ENCODE measurements at regions not wholly inside any gene's neighbourhood (a gene's known extent, or its start where the extent isn't known, plus 50 kb on each side); places are given as distances from the start of the nearest gene placed in this dataset.
A peak's percentile ranks its signal among the peaks of the same experiment; 100 is the strongest.

- Histone ChIP-seq H3K9me3 (ENCODE audit: control insufficient read depth, low read length) (no peaks in the 10 kb centered on the region), H3K4me3 (ENCODE audit: low read depth, low read length) (no peak overlapping the region), H2AFZ (no peak overlapping the region), H3K9ac (no peak overlapping the region), H3K27ac (no peak overlapping the region), H3K4me2 (ENCODE audit: low read length) (no peak overlapping the region), H3K4me1 (peaks cover 13% of the 10 kb centered on the region), H3K79me2 (no peaks in the 10 kb centered on the region), H3K27me3 (ENCODE audit: control insufficient read depth, insufficient read depth, low read length) (no peaks in the 10 kb centered on the region), H3K36me3 (ENCODE audit: control insufficient read depth, insufficient read depth, low read length) (no peaks in the 10 kb centered on the region)
- TF ChIP-seq, protein P1, sequence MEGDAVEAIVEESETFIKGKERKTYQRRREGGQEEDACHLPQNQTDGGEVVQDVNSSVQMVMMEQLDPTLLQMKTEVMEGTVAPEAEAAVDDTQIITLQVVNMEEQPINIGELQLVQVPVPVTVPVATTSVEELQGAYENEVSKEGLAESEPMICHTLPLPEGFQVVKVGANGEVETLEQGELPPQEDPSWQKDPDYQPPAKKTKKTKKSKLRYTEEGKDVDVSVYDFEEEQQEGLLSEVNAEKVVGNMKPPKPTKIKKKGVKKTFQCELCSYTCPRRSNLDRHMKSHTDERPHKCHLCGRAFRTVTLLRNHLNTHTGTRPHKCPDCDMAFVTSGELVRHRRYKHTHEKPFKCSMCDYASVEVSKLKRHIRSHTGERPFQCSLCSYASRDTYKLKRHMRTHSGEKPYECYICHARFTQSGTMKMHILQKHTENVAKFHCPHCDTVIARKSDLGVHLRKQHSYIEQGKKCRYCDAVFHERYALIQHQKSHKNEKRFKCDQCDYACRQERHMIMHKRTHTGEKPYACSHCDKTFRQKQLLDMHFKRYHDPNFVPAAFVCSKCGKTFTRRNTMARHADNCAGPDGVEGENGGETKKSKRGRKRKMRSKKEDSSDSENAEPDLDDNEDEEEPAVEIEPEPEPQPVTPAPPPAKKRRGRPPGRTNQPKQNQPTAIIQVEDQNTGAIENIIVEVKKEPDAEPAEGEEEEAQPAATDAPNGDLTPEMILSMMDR (IDR thresholded peaks at IDR 0.05), result no peak
Measured at GRCh38 chr14:31966896-31967668, 110.0 kb upstream of the ARHGAP5 start.

GRCh38 chr14:31967669-31967975 is 109.5 kb upstream of the ARHGAP5 start:
- H3K27ac ChIP-seq, result no peak overlapping the region

GRCh38 chr14:31968107-31968810 is 108.8 kb upstream of the ARHGAP5 start:
- H3K4me2 ChIP-seq (ENCODE audit: low read length), result no peak overlapping the region
- H3K79me2 ChIP-seq, result no peaks in the 10 kb centered on the region
- no peaks in the 10 kb centered on the region for H3K27me3 ChIP-seq (ENCODE audit: control insufficient read depth, insufficient read depth, low read length)
- no peaks in the 10 kb centered on the region for H3K9me3 ChIP-seq (ENCODE audit: control insufficient read depth, low read length)
- H3K4me1 ChIP-seq, result peaks cover 13% of the 10 kb centered on the region
- no peak overlapping the region for H3K4me3 ChIP-seq (ENCODE audit: low read depth, low read length)
- H3K9ac ChIP-seq, result no peak overlapping the region
- H3K36me3 ChIP-seq (ENCODE audit: control insufficient read depth, insufficient read depth, low read length), result no peaks in the 10 kb centered on the region
- no peak overlapping the region for H3K27ac ChIP-seq
- no peak overlapping the region for H2AFZ ChIP-seq
- TF ChIP-seq, protein P1 (IDR thresholded peaks at IDR 0.05), result no peak

More at GRCh38 chr14:31967669-31967975, 109.5 kb upstream of the ARHGAP5 start:
- H3K79me2 ChIP-seq, result no peaks in the 10 kb centered on the region
- no peak overlapping the region for H3K9ac ChIP-seq
- no peaks in the 10 kb centered on the region for H3K9me3 ChIP-seq (ENCODE audit: control insufficient read depth, low read length)
- no peaks in the 10 kb centered on the region for H3K36me3 ChIP-seq (ENCODE audit: control insufficient read depth, insufficient read depth, low read length)
- H3K4me3 ChIP-seq (ENCODE audit: low read depth, low read length), result no peak overlapping the region
- H3K4me2 ChIP-seq (ENCODE audit: low read length), result no peak overlapping the region
- no peaks in the 10 kb centered on the region for H3K27me3 ChIP-seq (ENCODE audit: control insufficient read depth, insufficient read depth, low read length)
- TF ChIP-seq, protein P1 (IDR thresholded peaks at IDR 0.05), result no peak
- H3K4me1 ChIP-seq, result peaks cover 13% of the 10 kb centered on the region
- H2AFZ ChIP-seq, result no peak overlapping the region

DNA sequence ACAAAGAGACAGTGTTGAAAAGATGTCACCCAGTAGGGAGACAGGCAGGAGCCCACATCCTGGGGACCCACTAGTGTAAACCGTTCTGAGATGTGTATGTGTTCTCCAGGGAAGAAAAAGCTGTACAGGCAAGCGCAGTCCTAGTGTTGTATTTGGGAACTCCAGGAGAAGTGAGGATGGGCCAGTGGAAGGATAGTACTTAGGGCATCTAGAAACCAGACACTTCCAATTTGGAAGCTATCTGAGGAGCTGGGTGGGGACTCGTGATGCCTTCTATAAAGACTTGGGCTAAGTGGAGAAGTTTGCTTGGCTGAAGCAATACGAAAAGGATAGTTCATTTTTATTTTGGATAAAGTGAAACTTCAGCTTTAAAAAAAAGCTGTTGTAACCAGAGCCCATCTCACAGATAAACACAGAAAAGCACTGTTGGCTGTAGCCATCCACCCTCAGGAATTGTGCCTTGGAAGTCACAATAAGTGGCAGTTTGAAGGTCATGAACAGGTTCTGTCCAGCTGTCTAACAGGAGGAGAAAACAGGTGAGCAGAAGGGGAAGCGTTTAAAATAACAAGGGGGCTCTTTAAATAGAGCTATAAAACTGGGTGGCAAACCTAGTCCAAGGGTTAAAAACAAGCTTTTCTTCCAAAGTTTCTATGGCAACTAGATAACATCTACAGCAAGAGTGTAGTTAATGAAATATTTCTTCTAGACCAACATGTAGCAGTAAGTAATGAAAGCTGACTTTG is 108.0 kb upstream of the ARHGAP5 start:
- H3K4me1 ChIP-seq, result peaks cover 13% of the 10 kb centered on the region
- TF ChIP-seq, protein P1 (IDR thresholded peaks at IDR 0.05), result no peak
- H3K9me3 ChIP-seq (ENCODE audit: control insufficient read depth, low read length), result no peaks in the 10 kb centered on the region
- peak overlapping the region; percentile 71 for H2AFZ ChIP-seq
- no peak overlapping the region for H3K9ac ChIP-seq
- no peaks in the 10 kb centered on the region for H3K36me3 ChIP-seq (ENCODE audit: control insufficient read depth, insufficient read depth, low read length)
- H3K4me2 ChIP-seq (ENCODE audit: low read length), result peak overlapping the region; percentile 9
- no peaks in the 10 kb centered on the region for H3K79me2 ChIP-seq
- H3K27me3 ChIP-seq (ENCODE audit: control insufficient read depth, insufficient read depth, low read length), result no peaks in the 10 kb centered on the region
- no peak overlapping the region for H3K4me3 ChIP-seq (ENCODE audit: low read depth, low read length)
- peak overlapping the region; percentile 18 for H3K27ac ChIP-seq

Data from parathyroid adenoma (tissue), 2 donors.